Kidney (tissue), 13 donors: ENCODE measurements at regions not wholly inside any gene's neighbourhood (a gene's known extent, or its start where the extent isn't known, plus 50 kb on each side); places are given as distances from the start of the nearest gene placed in this dataset.
A peak's percentile ranks its signal among the peaks of the same experiment; 100 is the strongest.

Experiments
- DNase-seq, 5 donors: peaks; one replicate each; pipeline ENCODE4 v3.0.0-alpha.2; 2013 to 2020
- FAIRE-seq: peaks from 2 replicates; lab custom pipeline; 2012; peaks lifted over from hg19 to GRCh38; lab: Jason Lieb, UNC
- H3K27ac ChIP-seq, 2 donors: one replicate each; pipeline ENCODE4 v1.7.0; 2013; ENCODE audit warnings: low read depth in 2 of 2, low read length in 2 of 2, inconsistent platforms in 1 of 2
- H3K27me3 ChIP-seq: one replicate; pipeline ENCODE4 v1.7.1; 2013; ENCODE audit warnings: low read length, inconsistent platforms; ENCODE audit not compliant: control insufficient read depth, insufficient read depth
- H3K36me3 ChIP-seq, 3 donors: one replicate each; pipeline versions ENCODE4 v1.7.0 to v1.7.1; 2013; ENCODE audit warnings: low read length in 3 of 3, control low read depth in 1 of 3, inconsistent platforms in 1 of 3; ENCODE audit not compliant: insufficient read depth in 3 of 3, control insufficient read depth in 2 of 3
- H3K4me1 ChIP-seq, 3 donors: one replicate each; pipeline versions ENCODE4 v1.7.0 to v1.7.1; 2013; ENCODE audit warnings: low read length in 3 of 3, inconsistent platforms in 1 of 3, low read depth in 1 of 3; ENCODE audit not compliant: control insufficient read depth in 2 of 3, insufficient read depth in 2 of 3
- H3K4me3 ChIP-seq, 3 donors: one replicate each; pipeline versions ENCODE4 v1.7.0 to v1.8.1; 2013; ENCODE audit warnings: low read length in 3 of 3, control low read depth in 1 of 3, inconsistent platforms in 1 of 3
- H3K9ac ChIP-seq, 3 donors: one replicate each; pipeline versions ENCODE4 v1.7.0 to v1.7.1; 2013; ENCODE audit warnings: low read length in 3 of 3, control low read depth in 1 of 3, inconsistent platforms in 1 of 3
- H3K9me3 ChIP-seq, 3 donors: one replicate each; pipeline versions ENCODE4 v1.7.0 to v1.7.1; 2013; ENCODE audit warnings: low read length in 3 of 3, control low read depth in 1 of 3, inconsistent platforms in 1 of 3; ENCODE audit not compliant: control insufficient read depth in 2 of 3, insufficient read depth in 1 of 3
- intact Hi-C: fragments of 100-400 bp; cut with DNase I; formaldehyde crosslinking; loops from one replicate; pipeline ENCODE4 v1.11.1; 2022
- TF ChIP-seq, protein P1 (sequence below): IDR thresholded peaks from 3 replicates; pipeline ENCODE4 v1.5.1; 2012; ENCODE audit warnings: mild to moderate bottlenecking, moderate library complexity, borderline replicate concordance; ENCODE audit not compliant: insufficient read depth; ENCODE audit errors: extremely low read depth
- donor health status: control.
- donor health status: control.
- donor health status: control.
- donor health status: control.
- donor health status: control.
- donor health status: DM: yes; HTN: yes; CAD: no.
- donor health status: Normal renal cell carcinoma (clear cell type).

DNA sequence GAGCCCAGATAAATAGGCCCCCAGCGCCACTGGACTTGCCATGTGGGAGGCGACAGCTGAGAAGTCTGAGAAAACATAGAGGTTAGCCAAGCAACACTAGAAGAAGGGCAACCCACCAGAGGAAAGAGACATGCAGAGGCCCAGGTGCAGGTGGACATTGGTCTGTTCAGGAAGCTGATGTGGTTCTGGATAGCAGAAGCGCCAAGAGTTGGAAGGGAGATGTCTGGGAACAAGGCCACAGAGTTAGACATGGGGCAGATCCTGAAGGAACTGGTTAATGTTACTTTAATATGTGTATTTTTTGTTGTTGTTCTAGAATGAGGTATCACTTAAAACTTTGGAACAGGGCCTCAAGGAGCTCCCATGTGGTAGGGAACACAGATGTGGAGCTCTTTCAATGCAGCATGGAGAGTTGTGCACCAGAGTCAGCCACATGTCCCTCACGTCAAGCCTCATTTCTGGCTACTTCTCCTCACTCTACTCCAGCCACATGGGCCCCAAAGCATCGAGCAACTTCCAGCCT lies 62.2 kb upstream of the PKDCC start:
- Histone ChIP-seq H3K9me3 (no peaks in the 10 kb centered on the region), H3K4me3 (no peak overlapping the region), H3K4me1 (peaks cover 0 to 7% (median under 1%) of the 10 kb centered on the region in 3 donors), H3K27me3 (no peaks in the 10 kb centered on the region), H3K27ac (no peak overlapping the region), H3K36me3 (no peaks in the 10 kb centered on the region), H3K9ac (no peak overlapping the region)
- DNase-seq: peak in 1 of 5 donors; percentile 16
- TF ChIP-seq, protein P1, sequence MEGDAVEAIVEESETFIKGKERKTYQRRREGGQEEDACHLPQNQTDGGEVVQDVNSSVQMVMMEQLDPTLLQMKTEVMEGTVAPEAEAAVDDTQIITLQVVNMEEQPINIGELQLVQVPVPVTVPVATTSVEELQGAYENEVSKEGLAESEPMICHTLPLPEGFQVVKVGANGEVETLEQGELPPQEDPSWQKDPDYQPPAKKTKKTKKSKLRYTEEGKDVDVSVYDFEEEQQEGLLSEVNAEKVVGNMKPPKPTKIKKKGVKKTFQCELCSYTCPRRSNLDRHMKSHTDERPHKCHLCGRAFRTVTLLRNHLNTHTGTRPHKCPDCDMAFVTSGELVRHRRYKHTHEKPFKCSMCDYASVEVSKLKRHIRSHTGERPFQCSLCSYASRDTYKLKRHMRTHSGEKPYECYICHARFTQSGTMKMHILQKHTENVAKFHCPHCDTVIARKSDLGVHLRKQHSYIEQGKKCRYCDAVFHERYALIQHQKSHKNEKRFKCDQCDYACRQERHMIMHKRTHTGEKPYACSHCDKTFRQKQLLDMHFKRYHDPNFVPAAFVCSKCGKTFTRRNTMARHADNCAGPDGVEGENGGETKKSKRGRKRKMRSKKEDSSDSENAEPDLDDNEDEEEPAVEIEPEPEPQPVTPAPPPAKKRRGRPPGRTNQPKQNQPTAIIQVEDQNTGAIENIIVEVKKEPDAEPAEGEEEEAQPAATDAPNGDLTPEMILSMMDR: no peak
- FAIRE-seq: no peak
- intact Hi-C loops: no loop called here

DNA sequence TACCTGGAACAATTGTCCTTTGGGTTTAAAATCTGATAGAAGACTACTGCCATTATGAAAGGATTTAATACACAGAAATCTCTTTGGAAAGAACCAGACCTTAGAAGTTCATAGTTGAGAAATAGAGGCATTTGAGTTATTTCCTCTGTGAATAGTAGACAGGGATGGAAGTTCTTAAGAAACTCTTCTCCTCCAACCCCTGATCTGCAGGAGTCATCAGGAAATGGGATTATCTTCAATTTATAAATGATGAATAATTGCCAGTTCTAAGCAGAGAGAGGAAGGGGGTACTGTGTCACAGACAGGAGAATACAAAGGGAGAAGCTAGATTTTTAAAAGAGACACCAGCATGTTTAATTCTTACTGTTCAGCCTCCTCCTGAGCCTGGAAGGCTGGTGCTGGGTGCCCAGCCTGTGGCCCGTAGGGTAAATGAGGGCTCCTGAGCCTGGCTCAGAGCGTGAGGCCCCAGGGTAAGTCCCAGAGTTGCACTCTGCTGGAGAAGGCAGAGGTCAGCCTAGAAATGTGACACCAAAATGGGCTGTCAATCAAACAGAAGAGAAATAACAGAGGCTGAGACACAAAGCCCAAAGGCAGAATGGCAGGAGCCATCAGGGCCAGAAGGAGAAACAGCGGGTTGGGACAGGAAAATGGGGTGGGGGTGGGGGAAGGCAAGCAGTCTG lies 58.2 kb upstream of the PKDCC start:
- Histone ChIP-seq H3K36me3 (no peaks in the 10 kb centered on the region), H3K4me3 (no peak overlapping the region), H3K9ac (no peak overlapping the region), H3K27ac (peak overlapping the region; percentile 49 to 70), H3K9me3 (no peaks in the 10 kb centered on the region), H3K4me1 (peaks cover 4 to 9% (median 6%) of the 10 kb centered on the region in 3 donors), H3K27me3 (no peaks in the 10 kb centered on the region)
- peak in 3 of 5 donors; percentile 40 to 68 (median 57) for DNase-seq
- FAIRE-seq: no peak
- TF ChIP-seq, protein P1: no peak
- intact Hi-C loops: no loop called here

DNA sequence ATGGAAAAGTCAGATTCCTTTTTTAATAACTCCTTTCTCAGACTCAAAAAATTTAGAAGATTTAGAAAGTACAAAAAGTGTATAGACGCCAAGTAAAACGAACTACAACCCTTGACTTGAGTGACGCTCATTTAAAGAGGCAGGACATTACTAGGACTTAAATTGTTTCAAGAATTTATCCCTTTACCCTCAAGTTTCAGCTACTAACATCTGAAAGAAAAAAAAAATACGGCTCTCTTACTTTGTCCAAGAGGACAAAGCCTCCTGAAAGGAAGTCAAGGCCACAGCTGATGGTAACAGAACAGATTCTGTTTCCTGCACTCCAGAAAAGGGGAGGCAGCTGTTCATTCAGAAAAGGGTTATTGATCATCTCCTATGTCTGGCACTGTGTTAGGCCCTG lies 57.6 kb upstream of the PKDCC start:
- Histone ChIP-seq H3K27me3 (no peaks in the 10 kb centered on the region), H3K9ac (no peak overlapping the region), H3K4me1 (peaks cover 4 to 9% (median 6%) of the 10 kb centered on the region in 3 donors), H3K36me3 (no peaks in the 10 kb centered on the region), H3K27ac (no peak overlapping the region), H3K9me3 (no peaks in the 10 kb centered on the region), H3K4me3 (no peak overlapping the region)
- TF ChIP-seq, protein P1: no peak
- DNase-seq (peak in 1 of 5 donors; percentile 72), FAIRE-seq (no peak)
- intact Hi-C loops: no loop called here
